Activated T-cell treated with anti-CD3 and anti-CD28 coated beads, Interleukin-2, amount 50 U/mL, for 72 hours (primary cell): ENCODE measurements at regions not wholly inside any gene's neighbourhood (a gene's known extent, or its start where the extent isn't known, plus 50 kb on each side); places are given as distances from the start of the nearest gene placed in this dataset.

Source experiments
- ATAC-seq, 2 donors: fragments of 150-1000 bp; cut with Tn5 transposase; replicated peaks in 1 of 2; 2 replicates each; pipeline ENCODE4 v1.10.0; 2021; ENCODE audit warnings: moderate library complexity in 2 of 2, mild to moderate bottlenecking in 1 of 2
- DNase-seq, 2 donors: peaks; one replicate each; pipeline ENCODE4 v3.0.0; 2021 to 2022; ENCODE audit warnings: mixed read lengths in 1 of 2
- H3K27ac Mint-ChIP-seq: one replicate; pipeline ENCODE4 v1.8.0; 2022; ENCODE audit warnings: mild to moderate bottlenecking, moderate library complexity, mixed read lengths
- H3K27me3 Mint-ChIP-seq: one replicate; pipeline ENCODE4 v1.8.0; 2022; ENCODE audit warnings: low read depth, mixed read lengths
- H3K36me3 Mint-ChIP-seq, 2 donors: one replicate each; pipeline ENCODE4 v1.8.0; 2022; ENCODE audit warnings: mixed read lengths in 2 of 2, mild to moderate bottlenecking in 1 of 2; ENCODE audit not compliant: insufficient read depth in 2 of 2
- H3K4me1 Mint-ChIP-seq: one replicate; pipeline ENCODE4 v1.8.0; 2022; ENCODE audit warnings: low read depth, mixed read lengths
- H3K4me3 Mint-ChIP-seq, 2 donors: one replicate each; pipeline ENCODE4 v1.8.0; 2022; ENCODE audit warnings: mild to moderate bottlenecking in 2 of 2, mixed read lengths in 2 of 2, moderate library complexity in 2 of 2
- H3K9me3 Mint-ChIP-seq, 2 donors: one replicate each; pipeline ENCODE4 v1.8.0; 2022; ENCODE audit warnings: mixed read lengths in 2 of 2

- Mint-ChIP-seq H3K4me1 (no peaks in the 10 kb centered on the region), H3K27ac (no peak overlapping the region), H3K27me3 (no peaks in the 10 kb centered on the region), H3K9me3 (peaks cover 0 to 2% of the 10 kb centered on the region in 2 donors), H3K36me3 (no peaks in the 10 kb centered on the region), H3K4me3 (no peak overlapping the region)
- no peak for ATAC-seq
- DNase-seq = no peak
Measured at GRCh38 chr12:105985383-105985782, 153.4 kb downstream of the NUAK1 start.

- H3K4me3 Mint-ChIP-seq = no peak overlapping the region
- no peak for ATAC-seq
Measured at GRCh38 chr12:105986779-105987684, 151.7 kb downstream of the NUAK1 start.

GRCh38 chr12:105987685-105988035, 151.1 kb downstream of the NUAK1 start:
- no peaks in the 10 kb centered on the region for H3K4me1 Mint-ChIP-seq
- no peak overlapping the region for H3K4me3 Mint-ChIP-seq
- no peaks in the 10 kb centered on the region for H3K36me3 Mint-ChIP-seq
- DNase-seq (no peak), ATAC-seq (no peak)
- no peaks in the 10 kb centered on the region for H3K27me3 Mint-ChIP-seq
- no peak overlapping the region for H3K27ac Mint-ChIP-seq
- peaks cover 0 to 2% of the 10 kb centered on the region in 2 donors for H3K9me3 Mint-ChIP-seq

More at GRCh38 chr12:105986779-105987684, 151.7 kb downstream of the NUAK1 start:
- Mint-ChIP-seq H3K27me3 (no peaks in the 10 kb centered on the region), H3K36me3 (no peaks in the 10 kb centered on the region), H3K27ac (no peak overlapping the region), H3K4me1 (no peaks in the 10 kb centered on the region), H3K9me3 (peaks cover 0 to 2% of the 10 kb centered on the region in 2 donors)
- DNase-seq = no peak

- DNase-seq (no peak), ATAC-seq (no peak)
- peaks cover 2% of the 10 kb centered on the region in 2 donors for H3K9me3 Mint-ChIP-seq
- H3K27me3 Mint-ChIP-seq = no peaks in the 10 kb centered on the region
- H3K27ac Mint-ChIP-seq = no peak overlapping the region
- H3K36me3 Mint-ChIP-seq = no peaks in the 10 kb centered on the region
- no peak overlapping the region for H3K4me3 Mint-ChIP-seq
- H3K4me1 Mint-ChIP-seq = no peaks in the 10 kb centered on the region
Measured at GRCh38 chr12:105992849-105993740, 145.7 kb downstream of the NUAK1 start.

- Mint-ChIP-seq H3K36me3 (no peaks in the 10 kb centered on the region), H3K27me3 (no peaks in the 10 kb centered on the region), H3K4me1 (no peaks in the 10 kb centered on the region), H3K27ac (no peak overlapping the region), H3K9me3 (peaks cover 0 to 2% of the 10 kb centered on the region in 2 donors), H3K4me3 (no peak overlapping the region)
- DNase-seq = no peak
- no peak for ATAC-seq
Measured at GRCh38 chr12:105993766-105994555, 144.8 kb downstream of the NUAK1 start.

GRCh38 chr12:105995961-105996431, 142.8 kb downstream of the NUAK1 start:
- H3K4me3 Mint-ChIP-seq = no peak overlapping the region
- DNase-seq (no peak), ATAC-seq (no peak)
- no peak overlapping the region for H3K27ac Mint-ChIP-seq
- H3K36me3 Mint-ChIP-seq = no peaks in the 10 kb centered on the region
- peaks cover 0 to 2% of the 10 kb centered on the region in 2 donors for H3K9me3 Mint-ChIP-seq
- H3K27me3 Mint-ChIP-seq = peaks cover 8% of the 10 kb centered on the region
- no peaks in the 10 kb centered on the region for H3K4me1 Mint-ChIP-seq

- Mint-ChIP-seq H3K4me1 (no peaks in the 10 kb centered on the region), H3K36me3 (no peaks in the 10 kb centered on the region), H3K27ac (no peak overlapping the region), H3K9me3 (peaks cover 0 to 2% of the 10 kb centered on the region in 2 donors), H3K27me3 (peaks cover 9% of the 10 kb centered on the region), H3K4me3 (no peak overlapping the region)
- ATAC-seq (no peak), DNase-seq (no peak)
Measured at GRCh38 chr12:105998561-105998960, 140.2 kb downstream of the NUAK1 start.

- no peak for ATAC-seq
- no peak for DNase-seq
- Mint-ChIP-seq H3K36me3 (no peaks in the 10 kb centered on the region), H3K27ac (no peak overlapping the region), H3K4me3 (no peak overlapping the region), H3K9me3 (peaks cover 2% of the 10 kb centered on the region in 2 donors), H3K27me3 (peaks cover 9% of the 10 kb centered on the region), H3K4me1 (no peaks in the 10 kb centered on the region)
Measured at GRCh38 chr12:106000382-106001104, 138.2 kb downstream of the NUAK1 start.

GRCh38 chr12:106001105-106001836, 137.5 kb downstream of the NUAK1 start:
- H3K27me3 Mint-ChIP-seq = peaks cover 9% of the 10 kb centered on the region
- DNase-seq (no peak), ATAC-seq (no peak)
- H3K27ac Mint-ChIP-seq = no peak overlapping the region
- H3K4me3 Mint-ChIP-seq = no peak overlapping the region
- peaks cover 0 to 2% of the 10 kb centered on the region in 2 donors for H3K9me3 Mint-ChIP-seq
- no peaks in the 10 kb centered on the region for H3K36me3 Mint-ChIP-seq
- no peaks in the 10 kb centered on the region for H3K4me1 Mint-ChIP-seq

- peaks cover 0 to 2% of the 10 kb centered on the region in 2 donors for H3K9me3 Mint-ChIP-seq
- no peaks in the 10 kb centered on the region for H3K36me3 Mint-ChIP-seq
- no peak for ATAC-seq
- H3K4me1 Mint-ChIP-seq = no peaks in the 10 kb centered on the region
- peaks cover 9% of the 10 kb centered on the region for H3K27me3 Mint-ChIP-seq
- no peak overlapping the region for H3K27ac Mint-ChIP-seq
- no peak for DNase-seq
- H3K4me3 Mint-ChIP-seq = no peak overlapping the region
Measured at GRCh38 chr12:106001837-106002218, 136.9 kb downstream of the NUAK1 start.

- Mint-ChIP-seq H3K9me3 (peaks cover 0 to 2% of the 10 kb centered on the region in 2 donors), H3K4me3 (no peak overlapping the region), H3K4me1 (no peaks in the 10 kb centered on the region), H3K27ac (no peak overlapping the region), H3K27me3 (peaks cover 9% of the 10 kb centered on the region), H3K36me3 (no peaks in the 10 kb centered on the region)
- DNase-seq = no peak
- no peak for ATAC-seq
Measured at GRCh38 chr12:106003297-106003696, 135.5 kb downstream of the NUAK1 start.

GRCh38 chr12:106004289-106004688, 134.5 kb downstream of the NUAK1 start:
- Mint-ChIP-seq H3K4me3 (no peak overlapping the region), H3K27me3 (peaks cover 9% of the 10 kb centered on the region), H3K4me1 (no peaks in the 10 kb centered on the region), H3K36me3 (no peaks in the 10 kb centered on the region), H3K27ac (no peak overlapping the region), H3K9me3 (peaks cover 0 to 2% of the 10 kb centered on the region in 2 donors)
- ATAC-seq (no peak), DNase-seq (no peak)
